Liver (tissue), 8 donors: ENCODE measurements at regions not wholly inside any gene's neighbourhood (a gene's known extent, or its start where the extent isn't known, plus 50 kb on each side); places are given as distances from the start of the nearest gene placed in this dataset.

Experiments used
- DNase-seq: peaks from one replicate; pipeline ENCODE4 v3.0.0-alpha.2; 2017; ENCODE audit warnings: low spot score
- H3K27ac ChIP-seq, 2 donors: one replicate each; pipeline ENCODE4 v1.7.0; 2013; ENCODE audit warnings: inconsistent platforms in 2 of 2, low read length in 2 of 2, control low read depth in 1 of 2, low read depth in 1 of 2, mild to moderate bottlenecking in 1 of 2
- H3K27me3 ChIP-seq, 4 donors: one replicate each; pipeline versions ENCODE4 v1.6.1 to v1.7.0; 2013; ENCODE audit warnings: low read length in 3 of 4, inconsistent platforms in 1 of 4, mild to moderate bottlenecking in 1 of 4, moderate library complexity in 1 of 4; ENCODE audit not compliant: control insufficient read depth in 4 of 4, insufficient read depth in 4 of 4
- H3K36me3 ChIP-seq, 4 donors: one replicate each; pipeline versions ENCODE4 v1.6.1 to v1.7.0; 2013; ENCODE audit warnings: low read length in 3 of 4, mild to moderate bottlenecking in 3 of 4, low read depth in 1 of 4, moderate library complexity in 1 of 4; ENCODE audit not compliant: control insufficient read depth in 4 of 4, insufficient read depth in 3 of 4
- H3K4me1 ChIP-seq, 4 donors: one replicate each; pipeline versions ENCODE4 v1.6.1 to v1.7.0; 2013; ENCODE audit warnings: low read length in 3 of 4, mild to moderate bottlenecking in 3 of 4, moderate library complexity in 1 of 4; ENCODE audit not compliant: control insufficient read depth in 4 of 4, insufficient read depth in 4 of 4
- H3K4me3 ChIP-seq, 3 donors: one replicate each; pipeline versions ENCODE4 v1.6.1 to v1.7.0; 2013; ENCODE audit warnings: low read length in 3 of 3, control low read depth in 1 of 3, low read depth in 1 of 3, mild to moderate bottlenecking in 1 of 3
- H3K9ac ChIP-seq, 2 donors: one replicate each; pipeline ENCODE4 v1.7.0; 2013; ENCODE audit warnings: low read length in 2 of 2, mild to moderate bottlenecking in 2 of 2, moderate library complexity in 2 of 2, control low read depth in 1 of 2, low read depth in 1 of 2
- H3K9me3 ChIP-seq, 4 donors: one replicate each; pipeline versions ENCODE4 v1.6.1 to v1.7.0; 2013; ENCODE audit warnings: low read length in 3 of 4; ENCODE audit not compliant: control insufficient read depth in 4 of 4
- EGR1 ChIP-seq, 2 donors: IDR thresholded peaks; 2 replicates each; pipeline ENCODE4 v1.6.1; 2016 to 2018; ENCODE audit warnings: antibody characterized with exemption in 2 of 2, low read depth in 2 of 2
- FOXA1 ChIP-seq: IDR thresholded peaks from 2 replicates; pipeline ENCODE4 v1.6.1; 2016; ENCODE audit warnings: antibody characterized with exemption
- FOXA2 ChIP-seq: IDR thresholded peaks from 2 replicates; pipeline ENCODE4 v1.6.1; 2016; ENCODE audit warnings: antibody characterized with exemption
- GABPA ChIP-seq, 2 donors: IDR thresholded peaks in 1 of 2; conservative IDR thresholded peaks in 1 of 2; 2 replicates each; pipeline ENCODE4 v1.6.1; 2016; ENCODE audit warnings: antibody characterized with exemption in 2 of 2, mild to moderate bottlenecking in 1 of 2, moderate library complexity in 1 of 2
- HNF4A ChIP-seq, 2 donors: conservative IDR thresholded peaks; 2 replicates each; pipeline ENCODE4 v1.6.1; 2016; ENCODE audit warnings: antibody characterized with exemption in 2 of 2, mild to moderate bottlenecking in 2 of 2
- HNF4G ChIP-seq: IDR thresholded peaks from 2 replicates; pipeline ENCODE4 v1.6.1; 2016; ENCODE audit warnings: antibody characterized with exemption
- JUND ChIP-seq, 2 donors: IDR thresholded peaks; 2 replicates each; pipeline ENCODE4 v1.6.1; 2016; ENCODE audit warnings: antibody characterized with exemption in 2 of 2
- RAD21 ChIP-seq, 2 donors: IDR thresholded peaks; 2 replicates each; pipeline ENCODE4 v1.6.1; 2016; ENCODE audit warnings: antibody characterized with exemption in 2 of 2, mild to moderate bottlenecking in 2 of 2
- RXRA ChIP-seq, 2 donors: IDR thresholded peaks; 2 replicates each; pipeline ENCODE4 v1.6.1; 2017 to 2018; ENCODE audit warnings: antibody characterized with exemption in 2 of 2, mild to moderate bottlenecking in 1 of 2
- SP1 ChIP-seq: IDR thresholded peaks from 2 replicates; pipeline ENCODE4 v1.6.1; 2018; ENCODE audit warnings: antibody characterized with exemption, mild to moderate bottlenecking
- TAF1 ChIP-seq: conservative IDR thresholded peaks from 2 replicates; pipeline ENCODE4 v1.6.1; 2016; ENCODE audit warnings: antibody characterized with exemption, mild to moderate bottlenecking
- YY1 ChIP-seq: IDR thresholded peaks from 2 replicates; pipeline ENCODE4 v1.6.1; 2016; ENCODE audit warnings: antibody characterized with exemption, mild to moderate bottlenecking
- WGBS: extraction: QIAGEN DNeasy Blood & Tissue Kit; methylation state at CpG from one replicate; pipeline ENCODE4 v1.1.7; 2013; 5-methylcytosine and 5-hydroxymethylcytosine counted together
- TF ChIP-seq, protein P1 (sequence below): IDR thresholded peaks from 2 replicates; pipeline ENCODE4 v1.6.1; 2016; ENCODE audit warnings: antibody characterized with exemption, mild to moderate bottlenecking
- TF ChIP-seq, protein P2 (sequence below): IDR thresholded peaks from 2 replicates; pipeline ENCODE4 v1.6.1; 2016; ENCODE audit warnings: antibody characterized with exemption
- TF ChIP-seq, protein P3 (sequence below): IDR thresholded peaks from 2 replicates; pipeline ENCODE4 v1.6.1; 2016; ENCODE audit warnings: antibody characterized with exemption
- TF ChIP-seq, protein P4 (sequence below): IDR thresholded peaks from 2 replicates; pipeline ENCODE4 v1.6.1; 2016; ENCODE audit warnings: antibody characterized with exemption
- TF ChIP-seq, protein P5 (sequence below): fragments of 150-350 bp; IDR thresholded peaks from 2 replicates; pipeline ENCODE4 v1.5.1; 2017; ENCODE audit warnings: improper control_type of control experiment, low read depth, low read length; ENCODE audit not compliant: missing input control
- donor health status: healthy.
- donor health status: healthy.
- donor health status: healthy.
- donor health status: healthy.
- donor health status: healthy.

DNA sequence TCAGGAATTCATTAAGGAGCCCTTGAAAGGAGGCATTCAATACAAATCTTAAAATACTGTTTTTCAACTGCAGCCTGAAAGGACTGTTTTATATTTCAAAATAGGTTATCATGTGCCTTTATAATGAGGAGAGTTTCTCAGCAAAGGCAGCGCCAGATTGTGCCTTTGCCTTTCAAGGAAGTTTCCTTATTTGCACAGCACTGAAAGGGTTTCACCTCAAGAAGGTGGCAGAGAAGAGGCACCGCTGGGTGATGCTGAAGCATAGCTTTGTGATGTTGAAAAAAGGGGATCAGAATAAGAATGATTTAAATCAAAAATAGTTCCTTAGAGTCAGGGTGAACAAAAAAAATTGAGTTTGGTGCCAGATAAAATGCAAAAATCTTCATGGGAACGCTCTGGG, 601.0 kb upstream of the KIRREL3 start:
- H3K4me1 ChIP-seq: no peaks in the 10 kb centered on the region
- H3K27me3 ChIP-seq: no peaks in the 10 kb centered on the region
- no peak overlapping the region for H3K9ac ChIP-seq
- 81% methylated on average over 3 of the region's 3 CpGs for WGBS
- no peaks in the 10 kb centered on the region for H3K9me3 ChIP-seq
- no peaks in the 10 kb centered on the region for H3K36me3 ChIP-seq
- TF ChIP-seq FOXA1: no peak
- no peak for TF ChIP-seq RAD21 (IDR thresholded peaks at IDR 0.05)
- no peak for TF ChIP-seq HNF4A (conservative IDR thresholded peaks at IDR 0.05)
- TF ChIP-seq, protein P1, sequence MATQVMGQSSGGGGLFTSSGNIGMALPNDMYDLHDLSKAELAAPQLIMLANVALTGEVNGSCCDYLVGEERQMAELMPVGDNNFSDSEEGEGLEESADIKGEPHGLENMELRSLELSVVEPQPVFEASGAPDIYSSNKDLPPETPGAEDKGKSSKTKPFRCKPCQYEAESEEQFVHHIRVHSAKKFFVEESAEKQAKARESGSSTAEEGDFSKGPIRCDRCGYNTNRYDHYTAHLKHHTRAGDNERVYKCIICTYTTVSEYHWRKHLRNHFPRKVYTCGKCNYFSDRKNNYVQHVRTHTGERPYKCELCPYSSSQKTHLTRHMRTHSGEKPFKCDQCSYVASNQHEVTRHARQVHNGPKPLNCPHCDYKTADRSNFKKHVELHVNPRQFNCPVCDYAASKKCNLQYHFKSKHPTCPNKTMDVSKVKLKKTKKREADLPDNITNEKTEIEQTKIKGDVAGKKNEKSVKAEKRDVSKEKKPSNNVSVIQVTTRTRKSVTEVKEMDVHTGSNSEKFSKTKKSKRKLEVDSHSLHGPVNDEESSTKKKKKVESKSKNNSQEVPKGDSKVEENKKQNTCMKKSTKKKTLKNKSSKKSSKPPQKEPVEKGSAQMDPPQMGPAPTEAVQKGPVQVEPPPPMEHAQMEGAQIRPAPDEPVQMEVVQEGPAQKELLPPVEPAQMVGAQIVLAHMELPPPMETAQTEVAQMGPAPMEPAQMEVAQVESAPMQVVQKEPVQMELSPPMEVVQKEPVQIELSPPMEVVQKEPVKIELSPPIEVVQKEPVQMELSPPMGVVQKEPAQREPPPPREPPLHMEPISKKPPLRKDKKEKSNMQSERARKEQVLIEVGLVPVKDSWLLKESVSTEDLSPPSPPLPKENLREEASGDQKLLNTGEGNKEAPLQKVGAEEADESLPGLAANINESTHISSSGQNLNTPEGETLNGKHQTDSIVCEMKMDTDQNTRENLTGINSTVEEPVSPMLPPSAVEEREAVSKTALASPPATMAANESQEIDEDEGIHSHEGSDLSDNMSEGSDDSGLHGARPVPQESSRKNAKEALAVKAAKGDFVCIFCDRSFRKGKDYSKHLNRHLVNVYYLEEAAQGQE: no peak
- no peak for TF ChIP-seq RXRA (IDR thresholded peaks at IDR 0.05)
- no peak for TF ChIP-seq GABPA (IDR thresholded peaks at IDR 0.05 in 1 of 2, conservative IDR thresholded peaks at IDR 0.05 in 1 of 2)
- TF ChIP-seq SP1: no peak
- TF ChIP-seq, protein P2, sequence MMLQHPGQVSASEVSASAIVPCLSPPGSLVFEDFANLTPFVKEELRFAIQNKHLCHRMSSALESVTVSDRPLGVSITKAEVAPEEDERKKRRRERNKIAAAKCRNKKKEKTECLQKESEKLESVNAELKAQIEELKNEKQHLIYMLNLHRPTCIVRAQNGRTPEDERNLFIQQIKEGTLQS: no peak
- no peak for TF ChIP-seq EGR1 (IDR thresholded peaks at IDR 0.05; ENCODE audit: low read depth in 2 of 2)
- TF ChIP-seq, protein P3, sequence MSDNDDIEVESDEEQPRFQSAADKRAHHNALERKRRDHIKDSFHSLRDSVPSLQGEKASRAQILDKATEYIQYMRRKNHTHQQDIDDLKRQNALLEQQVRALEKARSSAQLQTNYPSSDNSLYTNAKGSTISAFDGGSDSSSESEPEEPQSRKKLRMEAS: no peak
- no peak for TF ChIP-seq TAF1
- TF ChIP-seq, protein P4, sequence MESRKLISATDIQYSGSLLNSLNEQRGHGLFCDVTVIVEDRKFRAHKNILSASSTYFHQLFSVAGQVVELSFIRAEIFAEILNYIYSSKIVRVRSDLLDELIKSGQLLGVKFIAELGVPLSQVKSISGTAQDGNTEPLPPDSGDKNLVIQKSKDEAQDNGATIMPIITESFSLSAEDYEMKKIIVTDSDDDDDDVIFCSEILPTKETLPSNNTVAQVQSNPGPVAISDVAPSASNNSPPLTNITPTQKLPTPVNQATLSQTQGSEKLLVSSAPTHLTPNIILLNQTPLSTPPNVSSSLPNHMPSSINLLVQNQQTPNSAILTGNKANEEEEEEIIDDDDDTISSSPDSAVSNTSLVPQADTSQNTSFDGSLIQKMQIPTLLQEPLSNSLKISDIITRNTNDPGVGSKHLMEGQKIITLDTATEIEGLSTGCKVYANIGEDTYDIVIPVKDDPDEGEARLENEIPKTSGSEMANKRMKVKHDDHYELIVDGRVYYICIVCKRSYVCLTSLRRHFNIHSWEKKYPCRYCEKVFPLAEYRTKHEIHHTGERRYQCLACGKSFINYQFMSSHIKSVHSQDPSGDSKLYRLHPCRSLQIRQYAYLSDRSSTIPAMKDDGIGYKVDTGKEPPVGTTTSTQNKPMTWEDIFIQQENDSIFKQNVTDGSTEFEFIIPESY: no peak
- no peak for TF ChIP-seq JUND (IDR thresholded peaks at IDR 0.05)
- TF ChIP-seq HNF4G: no peak
- no peak for TF ChIP-seq YY1
- no peak for TF ChIP-seq FOXA2
- TF ChIP-seq, protein P5, sequence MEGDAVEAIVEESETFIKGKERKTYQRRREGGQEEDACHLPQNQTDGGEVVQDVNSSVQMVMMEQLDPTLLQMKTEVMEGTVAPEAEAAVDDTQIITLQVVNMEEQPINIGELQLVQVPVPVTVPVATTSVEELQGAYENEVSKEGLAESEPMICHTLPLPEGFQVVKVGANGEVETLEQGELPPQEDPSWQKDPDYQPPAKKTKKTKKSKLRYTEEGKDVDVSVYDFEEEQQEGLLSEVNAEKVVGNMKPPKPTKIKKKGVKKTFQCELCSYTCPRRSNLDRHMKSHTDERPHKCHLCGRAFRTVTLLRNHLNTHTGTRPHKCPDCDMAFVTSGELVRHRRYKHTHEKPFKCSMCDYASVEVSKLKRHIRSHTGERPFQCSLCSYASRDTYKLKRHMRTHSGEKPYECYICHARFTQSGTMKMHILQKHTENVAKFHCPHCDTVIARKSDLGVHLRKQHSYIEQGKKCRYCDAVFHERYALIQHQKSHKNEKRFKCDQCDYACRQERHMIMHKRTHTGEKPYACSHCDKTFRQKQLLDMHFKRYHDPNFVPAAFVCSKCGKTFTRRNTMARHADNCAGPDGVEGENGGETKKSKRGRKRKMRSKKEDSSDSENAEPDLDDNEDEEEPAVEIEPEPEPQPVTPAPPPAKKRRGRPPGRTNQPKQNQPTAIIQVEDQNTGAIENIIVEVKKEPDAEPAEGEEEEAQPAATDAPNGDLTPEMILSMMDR: no peak
- H3K27ac ChIP-seq: no peak overlapping the region
- no peak overlapping the region for H3K4me3 ChIP-seq
- no peak for DNase-seq

DNA sequence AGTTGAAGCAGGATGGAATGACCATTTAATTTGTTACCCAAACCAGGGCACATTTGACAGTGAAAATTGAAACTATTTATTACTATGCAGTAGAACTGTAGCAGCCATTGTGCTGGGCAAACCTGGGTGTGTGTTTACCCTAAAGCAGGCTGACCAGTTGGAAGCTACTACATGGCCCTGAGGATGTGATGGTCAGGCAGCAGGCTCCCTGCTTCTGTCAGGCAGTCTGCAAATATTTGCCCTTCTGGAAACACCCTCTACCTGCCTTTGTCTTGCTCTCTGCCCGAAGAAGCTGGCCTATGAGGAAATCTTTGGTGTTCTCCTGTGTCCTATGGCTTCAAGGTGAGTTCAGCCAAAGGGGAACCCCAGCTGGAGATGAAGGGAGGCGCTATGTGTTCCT, 600.1 kb upstream of the KIRREL3 start:
- 67% methylated on average over 2 of the region's 2 CpGs for WGBS
- H3K27me3 ChIP-seq: no peaks in the 10 kb centered on the region

More for the DNA sequence above, 600.1 kb upstream of the KIRREL3 start:
- TF ChIP-seq TAF1 (no peak), RAD21 (IDR thresholded peaks at IDR 0.05) (no peak), HNF4G (no peak)
- TF ChIP-seq, protein P5: no peak
- H3K27ac ChIP-seq: no peak overlapping the region
- no peak overlapping the region for H3K4me3 ChIP-seq
- H3K36me3 ChIP-seq: no peaks in the 10 kb centered on the region
- no peaks in the 10 kb centered on the region for H3K9me3 ChIP-seq
- H3K9ac ChIP-seq: no peak overlapping the region
- DNase-seq: no peak
- H3K4me1 ChIP-seq: no peaks in the 10 kb centered on the region
